ENCODE measurements at regions not wholly inside any gene's neighbourhood (a gene's known extent, or its start where the extent isn't known, plus 50 kb on each side); places are given as distances from the start of the nearest gene placed in this dataset.

- Mint-ChIP-seq H3K9me3 (peaks cover under 1% of the 10 kb centered on the region), H3K4me1 (no peaks in the 10 kb centered on the region), H3K4me3 (no peak overlapping the region), H3K36me3 (no peaks in the 10 kb centered on the region), H3K27me3 (ENCODE audit: low read depth) (no peaks in the 10 kb centered on the region), H3K27ac (no peak overlapping the region)
- TF ChIP-seq CTCF (IDR thresholded peaks at IDR 0.05; ENCODE audit: unreplicated experiment), result no peak
- DNase-seq (ENCODE audit: low spot score in 2 of 2, unreplicated experiment in 2 of 2), result no peak
These were observed 233.5 kb upstream of the HS3ST5 start for GRCh38 chr6:114576330-114576729.

- Mint-ChIP-seq H3K4me1 (no peaks in the 10 kb centered on the region), H3K9me3 (peaks cover 9% of the 10 kb centered on the region), H3K36me3 (no peaks in the 10 kb centered on the region), H3K27ac (no peak overlapping the region), H3K27me3 (ENCODE audit: low read depth) (no peaks in the 10 kb centered on the region), H3K4me3 (no peak overlapping the region)
- no peak for TF ChIP-seq CTCF (IDR thresholded peaks at IDR 0.05; ENCODE audit: unreplicated experiment)
- DNase-seq (ENCODE audit: low spot score in 2 of 2, unreplicated experiment in 2 of 2), result no peak
These were observed 226.8 kb upstream of the HS3ST5 start for GRCh38 chr6:114569669-114570068.

GRCh38 chr6:114564302-114564933, 221.6 kb upstream of the HS3ST5 start:
- H3K36me3 Mint-ChIP-seq, result no peaks in the 10 kb centered on the region
- no peak overlapping the region for H3K27ac Mint-ChIP-seq
- H3K9me3 Mint-ChIP-seq, result peaks cover 24% of the 10 kb centered on the region
- no peak for TF ChIP-seq CTCF (IDR thresholded peaks at IDR 0.05; ENCODE audit: unreplicated experiment)
- H3K27me3 Mint-ChIP-seq (ENCODE audit: low read depth), result no peaks in the 10 kb centered on the region
- no peak overlapping the region for H3K4me3 Mint-ChIP-seq
- no peak for DNase-seq (ENCODE audit: low spot score in 2 of 2, unreplicated experiment in 2 of 2)
- H3K4me1 Mint-ChIP-seq, result peaks cover 6% of the 10 kb centered on the region

- H3K27me3 Mint-ChIP-seq (ENCODE audit: low read depth), result no peaks in the 10 kb centered on the region
- peaks cover 7% of the 10 kb centered on the region for H3K4me1 Mint-ChIP-seq
- DNase-seq (ENCODE audit: low spot score in 2 of 2, unreplicated experiment in 2 of 2), result no peak
- no peak for TF ChIP-seq CTCF (IDR thresholded peaks at IDR 0.05; ENCODE audit: unreplicated experiment)
- no peak overlapping the region for H3K4me3 Mint-ChIP-seq
- H3K36me3 Mint-ChIP-seq, result no peaks in the 10 kb centered on the region
- peaks cover 21% of the 10 kb centered on the region for H3K9me3 Mint-ChIP-seq
- peak overlapping the region; percentile 2 for H3K27ac Mint-ChIP-seq
These were observed 216.6 kb upstream of the HS3ST5 start for GRCh38 chr6:114559419-114559818.

GRCh38 chr6:114558153-114558552, 215.3 kb upstream of the HS3ST5 start:
- TF ChIP-seq CTCF (IDR thresholded peaks at IDR 0.05; ENCODE audit: unreplicated experiment), result no peak
- H3K4me1 Mint-ChIP-seq, result peaks cover 7% of the 10 kb centered on the region
- no peaks in the 10 kb centered on the region for H3K27me3 Mint-ChIP-seq (ENCODE audit: low read depth)
- DNase-seq (ENCODE audit: low spot score in 2 of 2, unreplicated experiment in 2 of 2), result no peak
- no peaks in the 10 kb centered on the region for H3K36me3 Mint-ChIP-seq
- H3K4me3 Mint-ChIP-seq, result no peak overlapping the region
- no peak overlapping the region for H3K27ac Mint-ChIP-seq
- peaks cover 15% of the 10 kb centered on the region for H3K9me3 Mint-ChIP-seq

All from mesothelial cell of epicardium (in vitro differentiated cells).